ENCODE measurements at regions not wholly inside any gene's neighbourhood (a gene's known extent, or its start where the extent isn't known, plus 50 kb on each side); places are given as distances from the start of the nearest gene placed in this dataset.

DNA sequence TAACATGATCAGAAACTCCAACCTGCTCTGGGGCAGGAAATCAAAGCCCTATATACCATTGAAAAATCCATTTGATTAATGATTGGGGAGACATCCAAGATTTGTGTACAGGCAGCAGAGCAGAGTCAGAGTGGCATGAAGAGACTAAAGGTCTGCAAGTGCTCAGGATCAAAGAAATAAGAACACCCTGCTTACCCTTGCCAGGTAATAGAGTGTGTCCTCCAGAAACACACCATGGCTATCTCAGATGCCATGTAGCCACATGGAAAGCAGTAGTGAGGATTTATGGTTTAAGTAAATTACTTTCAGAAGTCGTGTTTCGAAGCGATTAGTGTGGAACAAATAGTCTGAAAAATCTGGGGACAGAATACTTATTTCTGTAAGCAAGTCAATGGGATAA lies 592.9 kb downstream of the SUCLG1 start:
- intact Hi-C loops (cut with DNase I; ENCODE audit: low total_unique reads) = no loop called here
- H3K4me3 ChIP-seq = no peak overlapping the region
- H3K27ac ChIP-seq = no peak overlapping the region
- no peaks in the 10 kb centered on the region for H3K27me3 ChIP-seq
- no peak for TF ChIP-seq POLR2A (IDR thresholded peaks at IDR 0.05)
- TF ChIP-seq, protein P1, sequence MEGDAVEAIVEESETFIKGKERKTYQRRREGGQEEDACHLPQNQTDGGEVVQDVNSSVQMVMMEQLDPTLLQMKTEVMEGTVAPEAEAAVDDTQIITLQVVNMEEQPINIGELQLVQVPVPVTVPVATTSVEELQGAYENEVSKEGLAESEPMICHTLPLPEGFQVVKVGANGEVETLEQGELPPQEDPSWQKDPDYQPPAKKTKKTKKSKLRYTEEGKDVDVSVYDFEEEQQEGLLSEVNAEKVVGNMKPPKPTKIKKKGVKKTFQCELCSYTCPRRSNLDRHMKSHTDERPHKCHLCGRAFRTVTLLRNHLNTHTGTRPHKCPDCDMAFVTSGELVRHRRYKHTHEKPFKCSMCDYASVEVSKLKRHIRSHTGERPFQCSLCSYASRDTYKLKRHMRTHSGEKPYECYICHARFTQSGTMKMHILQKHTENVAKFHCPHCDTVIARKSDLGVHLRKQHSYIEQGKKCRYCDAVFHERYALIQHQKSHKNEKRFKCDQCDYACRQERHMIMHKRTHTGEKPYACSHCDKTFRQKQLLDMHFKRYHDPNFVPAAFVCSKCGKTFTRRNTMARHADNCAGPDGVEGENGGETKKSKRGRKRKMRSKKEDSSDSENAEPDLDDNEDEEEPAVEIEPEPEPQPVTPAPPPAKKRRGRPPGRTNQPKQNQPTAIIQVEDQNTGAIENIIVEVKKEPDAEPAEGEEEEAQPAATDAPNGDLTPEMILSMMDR (IDR thresholded peaks at IDR 0.05) = no peak
- H3K36me3 ChIP-seq (ENCODE audit: low read depth, missing control alignments) = no peaks in the 10 kb centered on the region
- H3K9me3 ChIP-seq = no peaks in the 10 kb centered on the region
- H3K4me1 ChIP-seq = no peaks in the 10 kb centered on the region
- 86 to 90% methylated on average over 3 of the region's 3 CpGs for WGBS, 2 donors
- DNase-seq = no peak

- Histone ChIP-seq H3K27ac (no peak overlapping the region), H3K27me3 (no peaks in the 10 kb centered on the region), H3K4me3 (no peak overlapping the region), H3K9me3 (no peaks in the 10 kb centered on the region), H3K36me3 (ENCODE audit: low read depth, missing control alignments) (no peaks in the 10 kb centered on the region), H3K4me1 (no peaks in the 10 kb centered on the region)
- DNase-seq = no peak
- WGBS, 2 donors = 58 to 68% methylated on average over 2 of the region's 2 CpGs
- TF ChIP-seq, protein P1 (IDR thresholded peaks at IDR 0.05) = no peak
- no peak for TF ChIP-seq POLR2A (IDR thresholded peaks at IDR 0.05)
- intact Hi-C loops (cut with DNase I; ENCODE audit: low total_unique reads) = no loop called here
These were observed 596.5 kb downstream of the SUCLG1 start for GRCh38 chr2:83862600-83862999.

DNA sequence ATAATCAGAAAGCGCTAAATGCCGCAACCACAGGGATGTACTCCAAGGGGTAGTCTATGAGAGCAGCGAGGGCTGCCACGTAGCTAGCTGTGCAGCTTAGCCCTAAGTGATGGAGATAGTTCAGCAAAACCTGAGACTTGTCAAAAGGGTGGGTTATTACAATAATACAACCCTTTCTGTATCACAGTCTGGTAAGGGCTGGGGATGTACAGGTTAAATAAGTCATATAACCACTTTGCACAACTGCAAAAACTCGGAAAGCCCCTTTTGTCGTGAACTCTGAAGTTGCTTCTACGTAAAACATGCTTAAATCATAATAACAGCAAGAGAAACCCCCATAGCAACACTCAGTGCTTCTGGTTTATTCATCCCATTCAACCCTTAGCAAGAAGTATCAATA lies 598.8 kb downstream of the SUCLG1 start:
- Histone ChIP-seq H3K27ac (no peak overlapping the region), H3K4me1 (no peaks in the 10 kb centered on the region), H3K4me3 (no peak overlapping the region), H3K27me3 (no peaks in the 10 kb centered on the region), H3K9me3 (no peaks in the 10 kb centered on the region), H3K36me3 (ENCODE audit: low read depth, missing control alignments) (no peaks in the 10 kb centered on the region)
- DNase-seq = no peak
- TF ChIP-seq POLR2A (IDR thresholded peaks at IDR 0.05) = no peak
- TF ChIP-seq, protein P1 (IDR thresholded peaks at IDR 0.05) = no peak
- 73 to 75% methylated on average over 7 of the region's 7 CpGs for WGBS, 2 donors
- intact Hi-C loops (cut with DNase I; ENCODE audit: low total_unique reads) = no loop called here

DNA sequence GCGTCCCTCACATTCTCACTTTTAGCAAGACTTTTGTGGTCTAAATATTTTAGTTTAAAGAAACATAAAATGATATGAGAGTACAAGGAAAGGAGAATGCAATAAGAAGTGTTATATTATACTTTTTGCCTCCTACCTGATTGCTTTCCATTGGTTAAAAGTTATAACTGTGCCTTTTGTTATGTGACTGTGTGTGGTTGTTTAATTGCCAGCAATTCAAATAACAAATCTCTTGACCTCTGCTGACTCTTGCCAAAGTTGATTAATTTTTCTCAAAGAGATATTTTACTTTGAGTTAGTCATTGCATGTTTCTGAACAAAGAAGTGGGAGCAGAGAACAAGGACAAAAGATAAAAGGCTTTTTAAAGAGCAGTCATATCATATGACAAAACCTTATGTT lies 599.5 kb downstream of the SUCLG1 start:
- TF ChIP-seq, protein P1 (IDR thresholded peaks at IDR 0.05) = no peak
- TF ChIP-seq POLR2A (IDR thresholded peaks at IDR 0.05) = no peak
- WGBS, 2 donors = 68 to 81% methylated on average over 1 of the region's 1 CpG
- Histone ChIP-seq H3K36me3 (ENCODE audit: low read depth, missing control alignments) (no peaks in the 10 kb centered on the region), H3K27ac (no peak overlapping the region), H3K4me1 (no peaks in the 10 kb centered on the region), H3K4me3 (no peak overlapping the region), H3K27me3 (no peaks in the 10 kb centered on the region), H3K9me3 (no peaks in the 10 kb centered on the region)
- intact Hi-C loops (cut with DNase I; ENCODE audit: low total_unique reads) = no loop called here
- no peak for DNase-seq

GRCh38 chr2:83851066-83851465 lies 608.0 kb downstream of the SUCLG1 start:
- no peak overlapping the region for H3K27ac ChIP-seq
- H3K4me3 ChIP-seq = no peak overlapping the region
- H3K9me3 ChIP-seq = no peaks in the 10 kb centered on the region
- TF ChIP-seq, protein P1 (IDR thresholded peaks at IDR 0.05) = no peak
- no peak for TF ChIP-seq POLR2A (IDR thresholded peaks at IDR 0.05)
- 97 to 98% methylated on average over 5 of the region's 5 CpGs for WGBS, 2 donors
- no peaks in the 10 kb centered on the region for H3K4me1 ChIP-seq
- intact Hi-C loops (cut with DNase I; ENCODE audit: low total_unique reads) = no loop called here
- DNase-seq = no peak
- no peaks in the 10 kb centered on the region for H3K27me3 ChIP-seq
- no peaks in the 10 kb centered on the region for H3K36me3 ChIP-seq (ENCODE audit: low read depth, missing control alignments)

Data from testis (tissue), 2 donors.